ENCODE measurements at regions not wholly inside any gene's neighbourhood (a gene's known extent, or its start where the extent isn't known, plus 50 kb on each side); places are given as distances from the start of the nearest gene placed in this dataset.
A peak's percentile ranks its signal among the peaks of the same experiment; 100 is the strongest.
"Not testable (repeated sequence)": the region's sequence is repeated elsewhere in the genome, so short reads cannot be mapped to it uniquely, and the experiment has no call there.

DNA sequence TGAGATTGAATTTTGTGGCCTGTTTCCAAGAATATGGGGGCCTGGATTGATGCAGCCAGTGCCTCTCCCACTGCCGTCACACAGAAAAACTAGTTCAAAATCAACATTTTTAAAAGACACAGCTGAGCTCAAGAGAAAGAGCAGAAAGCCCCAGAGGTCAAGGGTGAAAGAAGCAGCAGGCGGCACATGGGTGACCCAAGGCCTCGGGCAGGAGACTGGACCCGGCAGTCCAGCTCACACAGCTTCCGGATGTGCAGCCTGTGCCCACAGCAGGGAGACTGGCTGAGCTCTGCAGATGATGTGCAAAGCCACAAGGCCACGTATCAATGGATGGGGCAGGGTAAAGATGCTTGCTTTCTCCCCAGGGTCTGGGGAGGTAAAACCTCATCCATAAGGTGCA lies 50.4 kb upstream of the RNF32 start:
- DNase-seq, result no peak
- intact Hi-C loops (cut with DNase I), result no loop called here

DNA sequence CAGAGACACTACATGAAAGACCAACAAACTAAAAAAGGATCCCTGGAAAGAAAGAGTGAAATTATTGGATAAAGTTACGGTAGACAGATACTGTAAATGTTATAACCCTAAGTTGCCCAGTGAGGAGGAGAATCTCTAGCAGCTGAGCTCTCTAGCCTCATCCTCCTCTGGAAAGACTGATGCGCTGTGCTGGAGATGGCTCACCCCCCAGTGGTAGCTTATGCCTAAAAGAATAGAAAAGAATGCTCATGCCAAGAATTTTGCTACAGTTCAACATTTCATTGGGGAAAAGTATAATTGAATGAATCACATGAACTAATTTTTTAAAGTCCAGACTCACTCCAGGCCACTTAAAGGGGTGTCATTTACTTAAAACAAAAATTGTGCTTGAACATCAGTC lies 50.8 kb upstream of the RNF32 start:
- intact Hi-C loops (cut with DNase I), result no loop called here

DNA sequence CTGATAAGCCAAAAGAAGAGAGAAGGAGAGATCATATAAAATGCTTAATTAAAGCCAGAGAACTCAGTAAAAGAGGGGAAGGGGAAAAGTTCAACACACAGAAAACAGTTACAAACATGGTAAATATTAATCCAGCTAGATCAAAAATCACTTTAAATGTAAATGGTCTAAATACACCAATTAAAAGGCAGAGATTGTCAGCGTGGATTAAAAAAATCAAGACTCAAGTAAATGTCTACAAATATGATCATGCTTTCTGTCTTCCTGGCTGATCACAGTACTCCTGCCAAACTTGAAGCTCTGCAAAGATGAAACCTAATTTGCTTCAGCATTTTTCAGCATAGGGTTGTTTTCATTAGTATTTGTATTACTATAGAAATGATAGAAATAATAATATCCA lies 54.6 kb upstream of the RNF32 start:
- intact Hi-C loops (cut with DNase I), result no loop called here
- DNase-seq, result no peak

More for the DNA sequence above, 50.8 kb upstream of the RNF32 start:
- no peak for DNase-seq

DNA sequence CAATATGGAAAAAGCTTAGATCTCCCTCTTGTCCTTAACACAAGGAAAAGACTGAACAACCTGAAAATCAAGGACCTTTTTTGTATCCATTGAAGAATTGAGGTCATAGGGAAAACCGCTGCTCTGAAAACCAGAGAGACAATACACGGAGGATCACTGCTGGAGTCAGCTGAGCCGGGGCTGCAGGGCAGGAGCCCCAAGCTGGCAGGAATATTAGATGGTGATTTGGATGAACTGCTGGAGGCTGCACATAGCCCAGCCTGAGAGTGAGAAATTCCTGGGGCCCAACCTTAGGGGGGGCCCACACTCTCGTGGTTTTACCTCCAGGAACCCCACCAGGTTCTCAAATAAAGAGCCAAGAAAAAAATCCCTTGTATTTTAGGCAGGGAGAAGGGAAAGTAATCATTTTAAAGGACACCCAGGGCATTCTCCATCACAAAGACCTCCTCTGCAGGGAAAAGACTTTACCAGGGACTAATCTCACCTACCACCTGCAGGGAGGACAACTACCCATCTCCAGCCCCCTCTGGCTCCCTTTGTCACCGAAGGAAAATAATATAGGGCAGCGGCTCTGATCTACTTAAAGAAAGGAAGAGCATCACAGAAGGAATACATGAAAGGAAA lies 55.4 kb upstream of the RNF32 start:
- intact Hi-C loops (cut with DNase I), result no loop called here
- no peak for DNase-seq

DNA sequence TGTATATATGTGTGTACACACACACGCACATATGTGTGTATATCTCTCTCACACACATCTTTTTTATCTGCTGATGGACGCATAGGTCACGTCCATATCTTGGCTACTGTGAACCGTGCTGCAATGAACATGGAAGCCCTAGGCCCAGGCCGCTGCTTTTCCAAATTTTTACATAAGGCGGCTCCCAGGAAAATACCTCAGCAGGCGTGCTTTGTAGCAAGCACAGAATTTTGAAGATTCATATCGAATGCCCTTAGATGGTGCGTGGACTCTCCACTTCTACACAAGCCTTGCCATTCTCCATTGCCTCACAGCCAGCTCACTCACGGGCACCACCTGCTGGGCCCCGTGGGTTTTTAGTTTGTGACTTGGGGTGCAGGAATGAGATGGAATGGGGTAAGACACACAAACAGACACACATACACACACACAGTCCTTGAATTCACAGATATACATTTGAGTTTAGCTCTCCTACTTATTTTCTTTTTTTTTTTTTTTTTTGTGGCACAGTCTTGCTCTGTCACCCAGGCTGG lies 57.9 kb upstream of the RNF32 start:
- intact Hi-C loops (cut with DNase I), result no loop called here
- DNase-seq, result no peak

DNA sequence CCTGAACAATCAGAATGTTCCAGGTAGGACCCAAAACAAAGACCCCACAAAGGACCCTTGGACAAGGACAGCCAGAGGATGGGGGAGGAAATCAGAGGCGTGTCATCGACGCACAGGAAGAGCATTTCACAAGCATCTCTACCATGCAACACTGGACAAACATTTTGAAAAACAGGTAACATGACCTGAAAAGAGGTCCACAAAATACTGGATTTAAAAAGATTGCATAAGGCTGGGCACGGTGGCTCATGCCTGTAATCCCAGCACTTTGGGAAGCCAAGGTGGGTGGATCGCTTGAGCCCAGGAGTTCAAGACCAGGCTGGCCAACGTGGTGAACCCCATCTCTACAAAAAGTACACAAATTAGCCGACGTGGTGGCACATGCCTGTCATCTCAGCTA lies 60.5 kb upstream of the RNF32 start:
- intact Hi-C loops (cut with DNase I), result no loop called here
- no peak for DNase-seq

DNA sequence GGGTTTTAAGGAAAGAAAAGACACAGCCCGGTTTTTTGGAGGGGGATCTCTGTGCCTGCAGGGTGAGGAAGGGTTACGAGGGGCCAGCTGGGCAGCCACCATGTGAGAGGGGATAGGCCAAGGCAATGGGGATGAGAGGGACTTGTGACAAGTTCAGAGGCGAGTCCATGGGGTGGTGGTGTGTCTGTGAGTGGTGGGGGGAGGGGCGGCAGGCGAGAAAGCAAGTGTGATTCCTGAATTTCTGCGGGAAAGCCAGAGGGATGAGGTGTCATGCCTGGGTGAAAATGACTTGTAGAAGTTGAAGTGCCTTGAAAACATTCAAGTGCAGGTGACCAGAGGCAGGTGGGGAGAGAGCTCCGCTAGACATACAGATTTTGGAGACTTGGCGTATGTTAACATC lies 61.0 kb upstream of the RNF32 start:
- DNase-seq, result peak in 1 of 10 donors; percentile 18
- intact Hi-C loops (cut with DNase I), result no loop called here

DNA sequence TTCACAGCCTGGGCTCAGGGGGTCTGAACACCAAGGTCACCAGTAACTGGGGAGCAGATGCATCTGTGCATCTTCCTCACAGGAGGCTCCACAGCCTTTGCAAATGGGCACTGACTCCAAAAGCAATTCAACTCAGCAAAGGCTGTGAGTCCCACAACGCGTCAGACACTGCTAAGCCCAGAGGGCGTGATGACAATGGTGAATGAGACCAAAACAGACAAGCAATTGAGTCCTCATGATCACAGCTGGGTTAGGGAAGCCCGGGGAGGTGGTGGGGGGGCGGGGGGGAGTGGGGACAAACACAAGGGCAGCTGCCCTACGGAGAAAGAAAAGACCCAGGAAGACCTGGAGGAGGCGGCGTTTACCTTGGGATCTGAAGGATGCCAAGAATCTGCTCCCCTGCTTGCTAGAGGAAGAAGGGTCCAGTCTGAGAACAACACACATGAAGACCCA lies 61.6 kb upstream of the RNF32 start:
- intact Hi-C loops (cut with DNase I), result no loop called here

DNA sequence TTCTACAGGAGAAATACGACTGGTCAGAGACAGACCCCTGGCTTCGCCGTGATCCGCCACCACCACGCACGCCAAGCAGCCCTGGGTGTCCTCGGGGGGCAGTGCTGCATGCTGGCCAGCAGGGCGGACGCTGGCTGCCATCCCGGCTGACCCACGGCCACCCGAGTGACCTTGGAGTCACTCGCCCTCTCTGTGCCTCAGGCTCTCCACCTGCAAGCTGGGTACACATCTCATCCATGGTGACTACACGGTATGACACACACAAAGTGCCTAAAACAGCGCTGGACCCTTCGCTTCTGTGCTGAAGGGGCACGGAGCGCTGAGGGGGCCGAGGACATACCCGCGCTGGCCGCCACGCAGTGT lies 62.0 kb upstream of the RNF32 start:
- intact Hi-C loops (cut with DNase I), result no loop called here
- DNase-seq, result peak in 3 of 10 donors; percentile 20 to 88 (median 39)

More for the DNA sequence above, 61.6 kb upstream of the RNF32 start:
- peak in 8 of 10 donors; percentile 16 to 94 (median 58) for DNase-seq

DNA sequence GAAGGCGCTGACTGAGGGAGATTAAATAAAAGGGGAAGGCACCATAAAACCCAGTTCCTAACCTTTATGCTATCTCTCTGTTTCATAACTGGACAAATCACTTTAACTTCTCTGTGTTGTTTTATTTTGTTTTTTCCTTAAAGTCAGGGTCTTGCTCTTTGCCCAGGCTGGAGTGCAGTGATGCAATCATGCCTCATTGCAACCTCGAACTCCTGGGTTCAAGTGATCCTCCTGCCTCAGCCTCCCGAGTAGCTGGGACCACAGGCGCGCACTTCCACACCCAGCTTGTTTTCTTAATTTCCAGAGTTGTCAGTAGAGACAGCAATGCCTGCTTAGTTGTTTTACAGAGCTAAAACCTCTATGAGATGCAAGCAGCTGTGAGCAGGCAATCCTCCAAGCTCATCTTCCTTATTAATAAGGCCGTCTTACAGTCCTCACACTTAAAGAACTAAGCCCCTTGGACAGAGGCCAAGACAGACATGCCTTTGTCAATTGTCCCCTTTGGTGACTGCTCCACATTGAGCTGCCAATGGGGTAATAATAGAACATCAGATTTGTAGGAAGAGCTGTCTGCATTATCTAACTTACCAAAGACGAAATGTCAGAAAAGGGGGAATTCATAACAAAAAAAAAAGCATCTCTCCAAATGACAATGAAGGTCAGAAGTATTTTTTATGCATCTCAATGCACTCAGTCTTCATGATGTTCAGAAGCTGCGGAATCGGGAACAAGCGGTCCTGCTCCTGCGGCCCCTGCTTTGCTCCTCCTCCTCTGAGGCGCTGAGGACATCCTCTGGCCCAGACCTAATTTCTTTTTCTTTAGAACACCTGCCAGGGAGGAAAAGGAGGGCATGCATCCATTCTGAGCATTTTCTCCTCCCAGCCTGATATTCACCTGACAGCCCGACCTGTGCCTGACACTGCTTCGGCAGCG lies 62.7 kb upstream of the RNF32 start:
- DNase-seq, result peak in 3 of 10 donors; percentile 26 to 48 (median 33)
- intact Hi-C loops (cut with DNase I), result no loop called here

DNA sequence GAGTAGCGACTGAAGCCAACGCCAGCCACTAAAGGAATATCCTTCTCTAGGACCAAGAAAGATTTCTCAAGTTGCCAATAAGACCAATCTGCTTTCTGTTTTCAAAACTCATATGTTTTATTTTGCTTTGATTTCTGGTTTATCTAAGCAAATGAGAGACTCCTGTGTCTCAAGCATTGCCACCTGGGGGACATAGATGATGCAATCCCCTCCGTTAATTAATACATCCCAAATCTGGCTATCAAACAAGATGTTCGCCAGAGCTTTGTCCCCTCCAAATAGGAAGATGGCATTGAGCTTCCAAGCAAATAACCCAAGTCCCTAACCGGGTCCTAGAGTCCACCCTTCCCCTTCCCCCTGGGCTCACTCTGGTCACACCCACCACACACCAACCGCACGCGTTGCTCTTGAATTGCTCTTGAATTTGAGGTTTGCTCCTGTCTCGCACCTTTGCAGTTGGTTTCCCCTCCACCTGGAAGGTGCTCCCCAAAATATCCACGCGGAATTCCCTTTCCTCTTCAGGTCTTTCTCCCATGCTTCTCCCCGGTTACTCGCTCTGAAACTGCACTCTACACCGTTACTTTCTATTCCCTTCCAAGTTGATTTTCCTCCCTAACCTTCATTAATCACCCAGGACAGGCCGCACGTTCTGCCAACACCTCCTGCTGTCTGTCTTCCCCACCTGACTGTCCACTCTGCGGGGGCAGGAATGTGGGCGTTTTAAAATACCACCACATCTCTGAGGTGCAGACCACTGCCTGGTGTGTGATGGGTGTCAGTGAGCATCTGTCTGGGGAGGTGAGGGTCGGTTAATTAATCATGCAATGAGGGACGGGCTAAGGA lies 64.1 kb upstream of the RNF32 start:
- DNase-seq, result no peak

DNA sequence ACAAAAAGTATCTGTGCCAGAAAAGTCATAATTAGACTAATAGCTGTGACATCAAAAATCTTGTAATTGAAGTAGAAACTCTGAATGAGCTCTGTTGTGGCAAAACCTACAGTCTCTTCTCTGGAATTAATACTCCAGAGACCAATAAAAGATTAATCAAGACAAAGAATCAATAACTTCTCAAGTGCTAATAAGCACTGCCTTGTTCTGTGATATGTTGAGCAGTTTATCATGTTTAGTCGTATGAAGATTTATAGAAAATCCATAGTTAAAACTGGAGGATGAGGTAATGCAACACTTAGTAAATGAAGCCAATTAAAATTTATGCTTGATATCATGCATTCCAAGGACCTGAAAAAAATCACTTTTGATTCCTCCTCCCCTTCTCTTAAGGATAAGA lies 72.3 kb upstream of the RNF32 start:
- intact Hi-C loops (cut with DNase I), result no loop called here
- no peak for DNase-seq

More for the DNA sequence above, 64.1 kb upstream of the RNF32 start:
- intact Hi-C loops (cut with DNase I), result no loop called here

DNA sequence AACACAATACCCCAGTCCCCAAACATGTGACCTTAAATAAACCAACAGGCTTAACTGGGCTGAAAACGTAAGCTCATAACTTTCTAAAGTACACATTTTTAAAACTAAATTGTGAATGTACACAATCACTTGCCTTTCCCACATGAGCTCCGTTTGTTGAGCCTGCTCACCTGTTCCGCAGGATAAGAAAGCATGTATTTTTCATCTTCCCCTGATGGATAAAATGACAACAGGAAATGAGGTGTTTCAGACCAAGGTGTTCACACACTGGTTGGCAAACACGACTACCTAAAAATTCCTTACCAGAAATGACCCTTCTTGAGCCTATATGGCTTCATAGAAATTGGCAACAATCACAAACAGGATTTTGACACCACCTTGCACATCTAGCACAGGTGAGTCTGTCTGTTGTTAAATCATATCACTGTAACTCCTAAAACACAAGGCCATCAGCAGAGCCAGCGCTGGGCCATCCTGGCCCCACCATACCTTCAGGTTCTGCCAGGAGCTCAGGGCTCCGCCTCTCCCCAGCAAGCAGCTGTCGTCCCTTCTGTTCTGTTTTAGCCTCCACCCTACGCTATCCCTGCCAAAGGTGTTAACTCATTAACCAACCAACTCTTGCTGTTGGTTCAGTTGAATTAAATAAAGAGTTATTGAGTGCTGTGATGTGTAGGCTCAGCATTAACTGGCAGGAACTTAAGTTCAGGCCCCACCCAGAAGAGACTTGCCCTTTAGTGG lies 73.6 kb upstream of the RNF32 start:
- DNase-seq, result no peak

DNA sequence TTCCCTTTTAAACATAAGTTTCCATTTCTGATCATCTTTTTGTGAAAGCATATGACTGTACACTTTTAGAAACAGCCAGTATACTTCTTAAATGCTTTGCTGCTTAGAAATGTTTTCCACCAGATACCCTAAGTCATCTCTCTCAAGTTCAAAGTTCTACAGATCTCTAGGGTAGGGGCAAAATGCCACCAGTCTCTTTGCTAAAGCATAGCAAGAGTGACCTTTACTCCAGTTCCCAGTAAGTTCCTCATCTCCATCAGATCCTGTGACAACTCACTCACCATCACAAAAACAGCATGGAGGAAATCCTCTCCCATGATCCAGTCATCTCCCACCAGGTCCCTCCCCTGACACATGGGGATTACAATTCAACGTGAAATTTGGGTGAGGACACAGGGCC lies 75.6 kb upstream of the RNF32 start:
- intact Hi-C loops (cut with DNase I); DNase-seq: not testable (repeated sequence)

More for the DNA sequence above, 73.6 kb upstream of the RNF32 start:
- intact Hi-C loops (cut with DNase I), result no loop called here

DNA sequence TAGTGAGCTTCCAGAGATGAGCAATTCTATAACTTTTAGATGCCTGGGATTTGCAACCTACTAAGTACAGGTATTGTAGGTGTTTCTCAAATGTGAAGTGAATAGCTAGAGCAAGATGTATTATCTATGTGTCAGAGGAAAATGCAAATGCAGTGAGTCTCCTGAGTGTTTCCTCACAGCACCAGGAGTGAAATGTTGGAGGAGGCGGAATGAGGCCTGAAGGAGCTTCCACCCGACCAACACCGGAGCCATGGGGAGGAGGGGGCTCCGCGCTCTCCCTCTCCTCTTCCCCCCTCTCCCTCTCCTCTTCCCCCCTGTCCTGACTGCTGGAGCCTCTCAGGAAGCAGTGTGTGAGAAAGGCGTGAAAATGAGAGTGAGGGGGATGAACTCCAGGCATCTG lies 79.9 kb upstream of the RNF32 start:
- intact Hi-C loops (cut with DNase I), result no loop called here
- no peak for DNase-seq

DNA sequence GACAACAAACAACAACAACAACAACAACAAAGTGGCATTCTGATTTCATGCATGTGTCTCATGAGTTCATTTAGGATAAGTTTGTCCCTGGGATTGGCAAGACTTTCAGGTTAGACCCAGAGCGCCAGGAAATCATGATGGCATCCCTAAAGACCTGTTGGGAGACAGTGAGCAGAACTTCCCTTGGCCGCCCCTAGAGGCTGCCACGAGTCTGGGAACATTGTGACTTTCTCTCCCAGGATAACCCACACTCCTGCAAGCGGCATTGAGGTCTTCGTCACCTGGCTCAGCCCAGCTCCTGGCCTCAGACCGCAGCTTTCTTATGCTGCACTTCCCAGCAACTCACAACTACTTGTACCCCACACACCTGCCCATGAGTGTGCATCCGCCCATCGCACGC lies 80.5 kb upstream of the RNF32 start:
- intact Hi-C loops (cut with DNase I), result no loop called here
- no peak for DNase-seq

DNA sequence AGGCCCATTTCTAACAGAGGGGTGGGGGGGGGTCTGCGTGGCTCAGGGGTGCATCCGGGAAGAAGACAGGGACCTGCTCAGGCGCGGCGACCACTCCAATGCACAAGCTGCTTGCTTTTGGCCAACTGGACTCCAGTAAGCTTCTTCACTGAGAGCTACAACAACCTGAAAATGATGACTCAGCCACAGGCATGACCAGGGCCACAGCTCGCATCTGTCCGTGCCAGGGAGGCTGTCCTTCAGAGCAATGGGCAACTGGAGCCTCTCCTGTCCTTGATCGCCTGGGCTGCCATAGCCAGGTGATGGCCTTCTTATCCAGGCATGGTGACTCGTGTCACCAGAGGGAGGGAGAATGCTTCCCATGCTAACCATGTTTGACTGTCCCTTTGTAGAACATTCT lies 81.6 kb upstream of the RNF32 start:
- DNase-seq, result peak in 1 of 10 donors; percentile 63
- intact Hi-C loops (cut with DNase I), result no loop called here

DNA sequence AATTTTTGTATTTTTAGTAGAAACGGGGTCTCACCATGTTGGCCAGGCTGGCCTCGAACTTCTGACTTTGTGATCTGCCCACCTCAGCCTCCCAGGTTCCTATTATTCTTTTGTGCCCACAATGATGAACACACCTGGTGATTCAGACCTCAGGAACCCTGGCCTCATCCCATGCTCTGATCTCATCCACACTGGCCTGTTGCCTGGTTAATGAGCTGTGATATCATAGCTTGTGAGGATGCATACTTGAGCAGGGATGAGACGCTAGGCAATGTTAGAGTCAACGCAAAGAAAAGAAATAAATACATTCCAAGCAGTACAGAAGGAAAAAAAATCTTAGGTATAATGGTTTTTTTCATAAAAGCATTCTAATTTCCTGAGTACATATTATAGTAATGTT lies 82.4 kb upstream of the RNF32 start:
- peak in 1 of 10 donors; percentile 38 for DNase-seq
- intact Hi-C loops (cut with DNase I), result no loop called here

DNA sequence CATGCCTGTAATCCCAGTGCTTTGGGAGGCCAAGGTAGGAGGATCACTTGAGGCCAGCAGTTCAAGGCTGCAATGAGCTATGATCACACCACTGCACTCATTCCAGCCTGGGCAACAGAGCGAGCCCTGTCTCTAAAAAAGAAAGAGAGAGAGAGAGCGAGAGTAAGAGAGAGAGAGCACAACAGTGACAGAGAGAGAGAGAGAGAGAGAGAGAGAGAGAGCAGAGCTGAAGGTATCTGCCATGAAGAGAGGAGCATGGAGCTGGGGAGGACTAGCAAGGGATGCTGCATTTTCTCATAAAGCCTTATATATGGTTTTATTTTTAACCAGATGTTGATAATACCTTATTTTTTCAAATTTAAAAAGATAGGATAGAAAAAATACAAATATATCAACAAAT lies 84.5 kb upstream of the RNF32 start:
- intact Hi-C loops (cut with DNase I), result no loop called here
- no peak for DNase-seq

DNA sequence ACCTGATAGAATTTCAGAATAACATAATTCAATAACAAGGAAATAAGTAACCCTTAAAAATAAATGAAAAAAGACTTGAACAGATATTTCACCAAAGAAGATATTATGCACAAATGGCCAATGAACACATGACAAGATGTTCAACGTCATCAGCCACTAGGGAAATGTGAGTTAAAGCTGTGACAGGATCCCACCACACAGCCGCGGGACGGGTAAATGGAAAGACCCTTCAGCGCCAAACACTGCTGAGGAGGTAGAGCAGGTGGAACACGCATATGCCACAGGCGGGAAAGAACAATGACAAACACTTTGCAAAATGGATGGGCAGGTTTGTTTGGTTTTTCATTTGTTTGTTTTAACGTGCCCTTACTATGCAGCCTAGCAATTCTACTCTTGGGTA lies 86.1 kb upstream of the RNF32 start:
- DNase-seq, result no peak
- intact Hi-C loops (cut with DNase I), result no loop called here

All from posterior cingulate gyrus (tissue), 11 donors.